C4-2B (cell line): ENCODE measurements at regions not wholly inside any gene's neighbourhood (a gene's known extent, or its start where the extent isn't known, plus 50 kb on each side); places are given as distances from the start of the nearest gene placed in this dataset.

ENCODE experiments used
- CTCF ChIP-seq: fragments of 450-650 bp; conservative IDR thresholded peaks from 2 replicates; pipeline ENCODE4 v1.5.1; 2017; ENCODE audit warnings: mild to moderate bottlenecking
- ZFX ChIP-seq: fragments of 450-650 bp; IDR thresholded peaks from 2 replicates; pipeline ENCODE4 v1.6.1; 2017

- no peak for TF ChIP-seq CTCF
- TF ChIP-seq ZFX = no peak
These were observed 299.6 kb upstream of the GJE1 start for GRCh38 chr6:141833001-141833655.
